Suppressor macrophage treated with lipopolysaccharide for 4 hours (primary cell): ENCODE measurements at regions not wholly inside any gene's neighbourhood (a gene's known extent, or its start where the extent isn't known, plus 50 kb on each side); places are given as distances from the start of the nearest gene placed in this dataset.
"Not testable (repeated sequence)": the region's sequence is repeated elsewhere in the genome, so short reads cannot be mapped to it uniquely, and the experiment has no call there.

ENCODE experiments used
- DNase-seq: peaks from one replicate; pipeline ENCODE4 v3.0.0-alpha.2; 2020

DNA sequence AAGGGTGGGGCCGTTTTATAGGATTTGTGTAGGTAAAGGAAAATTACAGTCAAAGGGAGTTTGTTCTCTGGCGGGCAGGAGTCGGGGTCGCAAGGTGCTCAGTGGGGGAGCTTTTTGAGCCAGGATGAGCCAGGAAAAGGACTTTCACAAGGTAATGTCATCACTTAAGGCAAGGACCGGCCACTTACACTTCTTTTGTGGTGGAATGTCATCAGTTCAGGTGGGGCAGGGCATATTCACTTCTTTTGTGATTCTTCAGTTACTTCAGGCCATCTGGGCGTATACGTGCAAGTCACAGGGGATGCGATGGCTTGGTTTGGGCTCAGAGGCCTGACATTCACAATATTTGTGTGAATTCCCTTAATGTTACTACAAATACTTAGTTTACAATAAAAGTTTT is 88.2 kb upstream of the MAP3K7 start:
- DNase-seq = not testable (repeated sequence)

- not testable (repeated sequence) for DNase-seq
Observed at GRCh38 chr6:90674077-90674476, 87.2 kb upstream of the MAP3K7 start.

DNA sequence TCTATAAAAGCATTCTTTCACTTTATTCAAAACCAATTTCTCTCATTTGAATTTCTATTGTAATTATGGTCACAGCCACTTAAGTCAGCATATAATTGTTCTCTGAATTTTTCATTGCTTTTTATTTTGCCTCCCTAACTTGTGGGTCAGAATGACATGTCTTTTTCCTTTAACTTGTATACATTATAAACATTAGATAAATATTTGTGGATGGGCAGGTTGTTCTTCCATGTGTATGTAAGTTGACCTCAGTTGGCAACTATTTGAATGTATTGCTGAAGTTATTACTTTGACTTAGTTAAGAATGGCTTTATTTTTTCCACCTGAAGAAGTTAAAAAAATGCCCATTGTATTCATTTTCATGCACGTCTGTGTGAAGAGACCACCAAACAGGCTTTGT is 83.0 kb upstream of the MAP3K7 start:
- no peak for DNase-seq

DNA sequence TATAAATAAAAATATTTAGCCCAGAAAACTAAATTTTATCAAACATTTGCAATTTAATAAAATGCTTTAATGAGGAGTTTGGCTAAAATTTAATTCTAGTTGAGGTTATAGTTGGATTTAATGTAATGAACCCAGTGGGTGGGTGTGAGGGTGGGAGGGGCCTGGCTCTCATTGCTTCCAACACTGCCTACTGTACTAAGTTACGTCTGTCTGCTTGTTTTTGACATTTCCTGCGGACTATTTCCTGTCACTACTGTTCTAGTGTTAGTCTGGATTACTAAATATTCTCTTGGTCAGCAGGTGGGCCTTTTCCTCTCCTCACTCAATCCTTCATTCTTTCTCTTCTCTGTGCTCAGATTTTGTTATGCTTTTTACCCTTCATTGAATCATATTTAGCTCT is 82.5 kb upstream of the MAP3K7 start:
- no peak for DNase-seq

DNA sequence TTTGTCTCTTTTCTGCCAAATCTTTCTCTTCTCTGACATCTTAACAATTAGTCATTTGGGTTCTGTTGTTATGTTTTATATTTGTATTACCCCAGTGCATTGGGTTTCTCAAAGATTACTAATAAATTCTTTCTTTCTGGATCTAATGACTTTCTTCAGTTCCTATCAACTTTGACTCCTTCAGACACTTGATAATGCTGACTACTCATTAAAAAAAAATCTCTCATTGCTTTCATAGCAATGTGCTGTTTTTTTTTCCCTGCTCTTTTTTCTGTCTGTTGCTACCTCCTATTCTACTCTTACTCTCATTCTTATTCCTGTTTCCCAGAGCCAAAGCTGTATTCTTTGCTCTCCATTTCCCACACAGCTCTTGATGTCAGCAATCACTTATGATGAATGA is 81.3 kb upstream of the MAP3K7 start:
- no peak for DNase-seq

- DNase-seq = no peak
Observed at GRCh38 chr6:90663873-90664272, 77.0 kb upstream of the MAP3K7 start.

- DNase-seq = no peak
Observed at GRCh38 chr6:90663106-90663505, 76.2 kb upstream of the MAP3K7 start.

GRCh38 chr6:90660931-90661330 is 74.1 kb upstream of the MAP3K7 start:
- DNase-seq = no peak

- DNase-seq = no peak
Observed at GRCh38 chr6:90658497-90658896, 71.6 kb upstream of the MAP3K7 start.

GRCh38 chr6:90656325-90656724 is 69.5 kb upstream of the MAP3K7 start:
- DNase-seq = no peak

GRCh38 chr6:90654806-90655205 is 67.9 kb upstream of the MAP3K7 start:
- no peak for DNase-seq

DNA sequence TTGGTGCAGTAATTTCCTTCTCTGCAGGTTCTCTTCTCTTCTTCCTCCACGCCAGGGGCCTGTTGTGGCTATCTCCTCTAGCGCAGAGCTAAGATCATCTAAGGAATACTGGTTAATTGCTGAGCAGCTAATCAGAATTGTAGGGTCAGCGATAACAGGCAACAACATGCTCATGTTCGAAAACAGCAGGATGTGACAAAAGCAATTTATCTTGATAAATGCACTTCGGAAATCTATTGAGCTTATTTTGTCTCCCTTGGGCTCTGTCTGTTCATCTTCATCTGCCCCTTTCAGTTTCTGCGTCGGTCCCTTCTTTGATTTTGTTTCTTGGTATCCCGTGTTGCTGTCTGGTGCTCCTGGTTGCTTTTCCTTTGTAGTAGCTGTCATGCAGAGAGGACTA is 67.3 kb upstream of the MAP3K7 start:
- no peak for DNase-seq

GRCh38 chr6:90653750-90654149 is 66.9 kb upstream of the MAP3K7 start:
- no peak for DNase-seq

GRCh38 chr6:90650041-90650940 is 63.4 kb upstream of the MAP3K7 start:
- no peak for DNase-seq

DNA sequence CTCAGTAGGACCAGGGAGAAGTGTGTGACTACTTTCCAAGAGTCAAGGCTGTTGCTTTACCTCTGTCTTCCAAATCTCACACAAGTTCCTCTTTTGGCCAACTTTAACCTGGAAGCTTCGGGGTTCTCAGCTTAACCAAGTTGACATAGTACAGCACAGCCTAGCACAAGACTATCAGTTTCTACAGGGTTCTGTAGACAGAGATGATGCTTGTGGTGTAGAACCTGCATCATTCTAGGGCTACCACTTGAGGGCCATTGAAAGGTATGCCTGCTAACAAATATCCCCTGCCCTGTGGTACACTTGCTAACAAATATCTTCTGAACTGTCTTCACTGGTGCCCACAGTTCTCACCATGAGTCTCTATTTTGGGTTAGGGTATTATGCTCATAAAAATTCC is 62.0 kb upstream of the MAP3K7 start:
- no peak for DNase-seq

DNA sequence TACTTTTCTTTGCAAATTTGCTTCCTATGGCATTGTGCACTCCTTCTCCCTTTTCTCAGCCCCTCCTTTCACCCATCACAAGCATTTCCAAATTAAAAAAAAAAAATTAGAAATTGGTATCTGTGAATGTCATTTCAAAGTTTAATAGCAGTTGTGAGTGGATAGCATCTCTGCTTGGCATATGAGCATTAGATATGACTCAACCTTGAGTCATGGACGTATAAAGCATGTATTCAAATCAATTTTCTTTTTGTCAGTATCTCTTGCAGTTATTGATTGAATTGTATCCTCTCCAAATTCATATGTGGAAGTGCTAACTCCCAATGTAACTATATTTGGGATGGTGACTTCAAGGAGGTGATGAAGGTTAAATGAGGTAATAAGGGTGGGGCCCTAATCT is 60.1 kb upstream of the MAP3K7 start:
- no peak for DNase-seq

DNA sequence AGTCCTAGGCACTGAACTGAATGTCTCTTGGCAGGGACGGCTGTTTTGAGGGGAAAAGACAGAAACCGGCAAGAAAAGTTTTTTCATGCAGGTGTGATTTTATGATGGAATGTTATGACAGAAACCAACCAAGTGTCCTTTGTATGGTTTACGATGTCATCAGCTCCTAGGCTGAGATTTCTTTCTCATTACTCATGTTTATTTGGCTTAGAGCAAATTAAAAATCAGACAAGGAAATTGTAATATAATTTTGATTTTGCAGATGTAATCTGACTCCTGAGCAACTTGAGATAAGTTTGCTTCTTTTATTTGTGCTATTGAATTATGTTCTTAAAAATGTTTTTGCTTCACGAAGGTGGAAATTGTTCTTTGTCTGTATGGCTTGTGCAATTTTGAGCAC is 58.8 kb upstream of the MAP3K7 start:
- DNase-seq = no peak

GRCh38 chr6:90644492-90644891 is 57.6 kb upstream of the MAP3K7 start:
- DNase-seq = no peak

DNA sequence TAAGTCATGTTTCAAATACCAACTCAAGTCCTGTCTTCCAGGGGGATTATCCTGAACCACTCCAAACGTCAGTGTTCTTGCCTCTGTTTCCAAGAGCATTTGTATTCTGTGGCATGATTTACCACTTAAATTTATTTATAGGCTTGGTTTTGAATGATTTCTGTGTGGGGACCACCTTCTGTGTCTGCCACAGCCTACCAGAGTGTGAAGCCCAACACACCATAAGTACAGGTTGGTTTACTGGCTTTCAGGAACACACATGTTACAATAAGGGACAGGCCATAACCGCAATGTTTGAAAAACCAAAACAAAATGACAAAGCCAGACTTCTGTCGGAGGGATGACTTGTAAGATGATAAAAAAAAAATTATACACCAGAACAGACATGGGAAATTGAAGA is 56.5 kb upstream of the MAP3K7 start:
- no peak for DNase-seq

DNA sequence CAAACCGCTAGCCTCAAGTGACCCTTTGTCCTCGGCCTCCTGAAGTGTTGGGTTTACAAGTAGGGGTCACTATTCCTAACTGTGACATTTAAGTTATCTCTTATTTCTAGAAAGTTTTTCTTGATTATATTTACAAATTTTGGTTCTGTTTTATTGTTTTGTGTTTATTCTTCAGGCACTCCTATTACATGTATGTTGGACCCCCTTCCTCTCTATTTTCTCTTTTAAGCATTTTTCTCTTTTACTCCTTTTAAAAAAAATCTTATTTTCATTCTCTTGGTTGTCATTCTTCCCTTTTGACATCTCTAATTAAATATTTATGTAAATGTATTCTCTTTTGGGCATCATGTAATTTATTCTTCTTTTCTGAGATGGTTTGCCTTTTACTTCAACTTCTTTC is 50.4 kb upstream of the MAP3K7 start:
- DNase-seq = no peak
